ENCODE measurements at regions not wholly inside any gene's neighbourhood (a gene's known extent, or its start where the extent isn't known, plus 50 kb on each side); places are given as distances from the start of the nearest gene placed in this dataset.

DNA sequence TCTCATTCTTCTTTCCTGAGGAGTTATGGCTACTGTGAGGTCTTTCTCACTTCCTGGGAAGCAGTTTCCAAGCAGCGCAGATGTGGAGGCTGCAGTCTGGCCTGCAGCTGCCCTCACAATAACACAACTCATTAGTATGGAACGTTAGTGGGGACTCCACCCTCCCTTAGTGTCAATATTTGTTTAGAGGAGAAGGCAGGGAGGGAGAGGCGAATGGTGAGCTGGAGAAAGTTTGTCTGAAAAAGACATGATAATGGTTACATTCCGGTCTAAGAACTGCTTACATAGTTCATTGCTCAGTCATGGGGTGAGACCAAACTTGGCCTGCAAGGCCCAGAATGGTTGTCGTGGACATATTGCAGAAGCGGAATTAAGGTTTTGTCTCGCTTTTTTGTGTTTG, 170.2 kb downstream of the HS3ST3B1 start:
- no peak for TF ChIP-seq MYC (IDR thresholded peaks at IDR 0.05; ENCODE audit: low read depth, low read length)
- TF ChIP-seq, protein P1, sequence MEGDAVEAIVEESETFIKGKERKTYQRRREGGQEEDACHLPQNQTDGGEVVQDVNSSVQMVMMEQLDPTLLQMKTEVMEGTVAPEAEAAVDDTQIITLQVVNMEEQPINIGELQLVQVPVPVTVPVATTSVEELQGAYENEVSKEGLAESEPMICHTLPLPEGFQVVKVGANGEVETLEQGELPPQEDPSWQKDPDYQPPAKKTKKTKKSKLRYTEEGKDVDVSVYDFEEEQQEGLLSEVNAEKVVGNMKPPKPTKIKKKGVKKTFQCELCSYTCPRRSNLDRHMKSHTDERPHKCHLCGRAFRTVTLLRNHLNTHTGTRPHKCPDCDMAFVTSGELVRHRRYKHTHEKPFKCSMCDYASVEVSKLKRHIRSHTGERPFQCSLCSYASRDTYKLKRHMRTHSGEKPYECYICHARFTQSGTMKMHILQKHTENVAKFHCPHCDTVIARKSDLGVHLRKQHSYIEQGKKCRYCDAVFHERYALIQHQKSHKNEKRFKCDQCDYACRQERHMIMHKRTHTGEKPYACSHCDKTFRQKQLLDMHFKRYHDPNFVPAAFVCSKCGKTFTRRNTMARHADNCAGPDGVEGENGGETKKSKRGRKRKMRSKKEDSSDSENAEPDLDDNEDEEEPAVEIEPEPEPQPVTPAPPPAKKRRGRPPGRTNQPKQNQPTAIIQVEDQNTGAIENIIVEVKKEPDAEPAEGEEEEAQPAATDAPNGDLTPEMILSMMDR (IDR thresholded peaks at IDR 0.05; ENCODE audit: low read depth, low read length): no peak
- DNase-seq (ENCODE audit: low read depth): no peak
- no peak overlapping the region for H3K4me3 ChIP-seq (ENCODE audit: low read depth, low read length)

- no peak for DNase-seq (ENCODE audit: low read depth)
- H3K4me3 ChIP-seq (ENCODE audit: low read depth, low read length): no peak overlapping the region
- TF ChIP-seq, protein P1 (IDR thresholded peaks at IDR 0.05; ENCODE audit: low read depth, low read length): no peak
- TF ChIP-seq POLR2A (IDR thresholded peaks at IDR 0.05; ENCODE audit: extremely low read depth, insufficient read length): no peak
- TF ChIP-seq, protein P2, sequence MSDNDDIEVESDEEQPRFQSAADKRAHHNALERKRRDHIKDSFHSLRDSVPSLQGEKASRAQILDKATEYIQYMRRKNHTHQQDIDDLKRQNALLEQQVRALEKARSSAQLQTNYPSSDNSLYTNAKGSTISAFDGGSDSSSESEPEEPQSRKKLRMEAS (IDR thresholded peaks at IDR 0.05; ENCODE audit: low read depth, low read length): no peak
- TF ChIP-seq MYC (IDR thresholded peaks at IDR 0.05; ENCODE audit: low read depth, low read length): no peak
These were observed 169.5 kb downstream of the HS3ST3B1 start for GRCh38 chr17:14470417-14470816.

GRCh38 chr17:14469971-14470370, 169.1 kb downstream of the HS3ST3B1 start:
- no peak overlapping the region for H3K4me3 ChIP-seq (ENCODE audit: low read depth, low read length)
- TF ChIP-seq MYC (IDR thresholded peaks at IDR 0.05; ENCODE audit: low read depth, low read length) (no peak), POLR2A (IDR thresholded peaks at IDR 0.05; ENCODE audit: extremely low read depth, insufficient read length) (no peak)
- TF ChIP-seq, protein P1 (IDR thresholded peaks at IDR 0.05; ENCODE audit: low read depth, low read length): no peak
- TF ChIP-seq, protein P2 (IDR thresholded peaks at IDR 0.05; ENCODE audit: low read depth, low read length): no peak
- no peak for DNase-seq (ENCODE audit: low read depth)

GRCh38 chr17:14468858-14469257, 168.0 kb downstream of the HS3ST3B1 start:
- DNase-seq (ENCODE audit: low read depth): no peak
- H3K4me3 ChIP-seq (ENCODE audit: low read depth, low read length): no peak overlapping the region
- TF ChIP-seq, protein P1 (IDR thresholded peaks at IDR 0.05; ENCODE audit: low read depth, low read length): no peak
- TF ChIP-seq, protein P2 (IDR thresholded peaks at IDR 0.05; ENCODE audit: low read depth, low read length): no peak
- TF ChIP-seq POLR2A (IDR thresholded peaks at IDR 0.05; ENCODE audit: extremely low read depth, insufficient read length): no peak
- TF ChIP-seq MYC (IDR thresholded peaks at IDR 0.05; ENCODE audit: low read depth, low read length): no peak

- TF ChIP-seq MYC (IDR thresholded peaks at IDR 0.05; ENCODE audit: low read depth, low read length) (no peak), POLR2A (IDR thresholded peaks at IDR 0.05; ENCODE audit: extremely low read depth, insufficient read length) (no peak)
- TF ChIP-seq, protein P1 (IDR thresholded peaks at IDR 0.05; ENCODE audit: low read depth, low read length): no peak
- TF ChIP-seq, protein P2 (IDR thresholded peaks at IDR 0.05; ENCODE audit: low read depth, low read length): no peak
These were observed 160.3 kb downstream of the HS3ST3B1 start for GRCh38 chr17:14461227-14461548.

GRCh38 chr17:14460516-14461226, 159.8 kb downstream of the HS3ST3B1 start:
- H3K4me3 ChIP-seq (ENCODE audit: low read depth, low read length): no peak overlapping the region
- TF ChIP-seq POLR2A (IDR thresholded peaks at IDR 0.05; ENCODE audit: extremely low read depth, insufficient read length) (no peak), MYC (IDR thresholded peaks at IDR 0.05; ENCODE audit: low read depth, low read length) (no peak)
- TF ChIP-seq, protein P2 (IDR thresholded peaks at IDR 0.05; ENCODE audit: low read depth, low read length): no peak
- TF ChIP-seq, protein P1 (IDR thresholded peaks at IDR 0.05; ENCODE audit: low read depth, low read length): no peak
- no peak for DNase-seq (ENCODE audit: low read depth)

More at GRCh38 chr17:14461227-14461548, 160.3 kb downstream of the HS3ST3B1 start:
- no peak overlapping the region for H3K4me3 ChIP-seq (ENCODE audit: low read depth, low read length)
- no peak for DNase-seq (ENCODE audit: low read depth)

Measured in NB4 (cell line).